ENCODE measurements at regions not wholly inside any gene's neighbourhood (a gene's known extent, or its start where the extent isn't known, plus 50 kb on each side); places are given as distances from the start of the nearest gene placed in this dataset.

DNA sequence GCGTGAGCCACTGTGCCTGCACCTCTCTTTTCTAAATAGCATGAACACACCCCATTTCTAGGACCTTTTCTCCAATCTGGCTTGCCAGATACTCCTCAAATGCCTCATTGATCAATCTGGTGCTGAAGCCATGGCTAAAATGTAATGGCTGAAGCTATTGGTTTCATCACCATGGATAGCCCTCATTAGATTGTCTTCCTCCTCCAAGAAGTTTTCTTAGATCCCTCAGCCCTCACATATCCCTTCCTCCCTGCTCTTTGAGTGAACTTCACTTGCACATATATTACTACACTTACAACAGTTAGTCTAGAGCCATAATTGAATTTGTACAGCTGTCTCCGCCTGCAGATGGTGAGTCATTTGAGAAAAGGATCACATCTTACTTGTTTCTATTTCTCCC, 77.9 kb upstream of the TOX3 start:
- Mint-ChIP-seq H3K9me3 (peaks cover 5% of the 10 kb centered on the region), H3K36me3 (ENCODE audit: low read depth) (no peaks in the 10 kb centered on the region), H3K27ac (no peak overlapping the region), H3K27me3 (ENCODE audit: low read depth) (peaks cover 12% of the 10 kb centered on the region), H3K4me1 (no peaks in the 10 kb centered on the region), H3K4me3 (no peak overlapping the region)
- TF ChIP-seq, protein P1, sequence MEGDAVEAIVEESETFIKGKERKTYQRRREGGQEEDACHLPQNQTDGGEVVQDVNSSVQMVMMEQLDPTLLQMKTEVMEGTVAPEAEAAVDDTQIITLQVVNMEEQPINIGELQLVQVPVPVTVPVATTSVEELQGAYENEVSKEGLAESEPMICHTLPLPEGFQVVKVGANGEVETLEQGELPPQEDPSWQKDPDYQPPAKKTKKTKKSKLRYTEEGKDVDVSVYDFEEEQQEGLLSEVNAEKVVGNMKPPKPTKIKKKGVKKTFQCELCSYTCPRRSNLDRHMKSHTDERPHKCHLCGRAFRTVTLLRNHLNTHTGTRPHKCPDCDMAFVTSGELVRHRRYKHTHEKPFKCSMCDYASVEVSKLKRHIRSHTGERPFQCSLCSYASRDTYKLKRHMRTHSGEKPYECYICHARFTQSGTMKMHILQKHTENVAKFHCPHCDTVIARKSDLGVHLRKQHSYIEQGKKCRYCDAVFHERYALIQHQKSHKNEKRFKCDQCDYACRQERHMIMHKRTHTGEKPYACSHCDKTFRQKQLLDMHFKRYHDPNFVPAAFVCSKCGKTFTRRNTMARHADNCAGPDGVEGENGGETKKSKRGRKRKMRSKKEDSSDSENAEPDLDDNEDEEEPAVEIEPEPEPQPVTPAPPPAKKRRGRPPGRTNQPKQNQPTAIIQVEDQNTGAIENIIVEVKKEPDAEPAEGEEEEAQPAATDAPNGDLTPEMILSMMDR (IDR thresholded peaks at IDR 0.05; ENCODE audit: unreplicated experiment in 3 of 3), result no peak

DNA sequence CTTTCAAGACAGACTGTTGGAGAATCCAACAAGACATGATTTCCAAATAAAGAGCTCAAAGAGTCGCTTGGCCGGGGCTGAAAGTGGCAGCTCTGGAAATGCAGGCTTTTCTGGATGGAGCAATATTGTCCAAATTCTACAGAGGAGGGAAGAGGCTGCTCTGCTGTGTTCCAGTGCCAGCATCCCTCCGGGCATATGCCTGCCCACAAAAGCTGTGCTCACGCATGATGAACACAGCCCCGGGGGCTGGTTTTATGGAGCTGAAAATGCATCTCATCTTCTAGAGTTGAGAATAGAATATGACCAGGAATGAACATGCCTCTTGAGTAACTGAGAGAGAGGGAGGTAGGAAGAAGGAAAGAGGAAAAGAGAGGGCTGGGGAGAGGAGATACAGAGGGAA, 74.7 kb upstream of the TOX3 start:
- TF ChIP-seq, protein P1 (IDR thresholded peaks at IDR 0.05; ENCODE audit: unreplicated experiment in 3 of 3), result no peak
- H3K4me1 Mint-ChIP-seq, result no peaks in the 10 kb centered on the region
- no peaks in the 10 kb centered on the region for H3K36me3 Mint-ChIP-seq (ENCODE audit: low read depth)
- H3K27me3 Mint-ChIP-seq (ENCODE audit: low read depth), result peaks cover 16% of the 10 kb centered on the region
- no peak overlapping the region for H3K4me3 Mint-ChIP-seq
- H3K27ac Mint-ChIP-seq, result no peak overlapping the region
- H3K9me3 Mint-ChIP-seq, result no peaks in the 10 kb centered on the region

DNA sequence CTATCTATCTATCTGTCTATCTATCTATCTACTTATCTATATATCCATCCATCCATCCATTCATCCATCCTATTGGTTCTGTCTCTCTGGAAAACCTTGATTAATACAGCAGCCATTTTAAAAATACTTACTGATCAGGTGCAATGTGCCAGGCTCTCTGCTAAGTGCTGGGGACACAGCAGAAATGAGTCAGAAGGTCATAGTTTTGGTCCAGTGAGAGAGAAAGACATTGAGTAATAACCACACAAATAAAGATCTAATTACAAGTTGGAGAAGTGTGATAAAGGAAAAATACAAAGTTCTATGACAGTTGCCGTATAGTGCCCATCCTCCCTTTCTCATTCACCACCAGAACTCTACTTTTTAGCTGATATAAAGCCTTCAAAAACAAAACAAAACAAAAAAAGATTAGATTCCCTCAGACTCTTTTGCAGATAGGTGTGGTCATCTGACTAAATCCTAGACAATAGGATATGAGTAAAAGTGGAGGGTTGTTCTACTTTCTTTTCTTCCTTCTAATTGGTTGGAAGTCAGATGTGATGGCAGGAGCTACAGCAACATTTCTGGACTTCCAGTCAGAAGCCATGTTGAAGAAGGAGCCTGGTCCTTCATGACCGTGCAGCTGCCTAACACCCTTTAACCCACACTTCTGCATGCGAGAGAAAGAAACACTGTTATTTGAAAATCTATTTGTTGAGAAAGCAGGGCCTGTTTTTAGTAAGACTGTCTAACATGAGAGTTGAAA, 72.0 kb upstream of the TOX3 start:
- Mint-ChIP-seq H3K9me3 (peaks cover 2% of the 10 kb centered on the region), H3K4me3 (no peak overlapping the region), H3K36me3 (ENCODE audit: low read depth) (no peaks in the 10 kb centered on the region), H3K27ac (no peak overlapping the region), H3K27me3 (ENCODE audit: low read depth) (peaks cover 19% of the 10 kb centered on the region), H3K4me1 (no peaks in the 10 kb centered on the region)
- TF ChIP-seq, protein P1 (IDR thresholded peaks at IDR 0.05; ENCODE audit: unreplicated experiment in 3 of 3), result no peak

DNA sequence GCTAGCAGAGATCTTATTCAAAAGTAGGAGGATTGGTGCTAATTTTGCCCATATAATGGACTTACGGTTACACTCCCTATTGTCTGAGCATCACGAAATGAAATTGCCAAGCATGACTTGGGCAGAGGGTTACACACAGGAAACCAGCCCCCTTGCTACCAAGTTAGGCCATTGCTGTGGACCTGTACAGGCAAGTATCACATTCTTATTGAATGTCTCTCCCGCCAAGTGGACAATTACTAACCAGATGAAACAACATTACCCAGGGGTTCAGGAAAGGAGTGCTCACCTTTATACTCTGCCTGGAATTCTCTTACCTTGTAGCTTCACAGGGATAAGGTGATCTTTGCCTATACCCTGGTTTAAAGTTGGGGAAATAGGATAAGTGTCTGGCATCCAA, 70.6 kb upstream of the TOX3 start:
- peaks cover 2% of the 10 kb centered on the region for H3K9me3 Mint-ChIP-seq
- no peaks in the 10 kb centered on the region for H3K36me3 Mint-ChIP-seq (ENCODE audit: low read depth)
- H3K4me3 Mint-ChIP-seq, result no peak overlapping the region
- no peak overlapping the region for H3K27ac Mint-ChIP-seq
- no peaks in the 10 kb centered on the region for H3K4me1 Mint-ChIP-seq
- H3K27me3 Mint-ChIP-seq (ENCODE audit: low read depth), result peaks cover 16% of the 10 kb centered on the region
- TF ChIP-seq, protein P1 (IDR thresholded peaks at IDR 0.05; ENCODE audit: unreplicated experiment in 3 of 3), result no peak

DNA sequence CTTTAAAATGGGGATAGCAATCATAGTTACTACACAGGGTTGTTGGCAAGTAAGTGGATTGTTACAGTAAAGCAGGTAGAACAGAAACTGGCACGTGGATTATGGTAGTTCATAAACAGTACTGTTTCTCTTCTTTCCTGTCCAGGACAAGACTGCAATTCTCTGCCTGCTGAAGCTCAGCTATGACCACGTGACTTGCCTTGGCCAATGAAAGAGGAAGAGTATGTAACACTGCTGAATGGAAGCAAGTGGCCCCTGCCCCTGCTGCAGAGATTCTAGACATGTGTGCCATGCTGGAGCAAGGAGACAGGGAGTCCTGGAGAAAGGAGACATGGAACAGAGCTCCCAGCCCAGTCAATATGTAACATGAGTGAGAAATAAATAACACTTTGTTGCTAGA, 66.6 kb upstream of the TOX3 start:
- Mint-ChIP-seq H3K27me3 (ENCODE audit: low read depth) (peaks cover 7% of the 10 kb centered on the region), H3K36me3 (ENCODE audit: low read depth) (no peaks in the 10 kb centered on the region), H3K4me1 (no peaks in the 10 kb centered on the region), H3K4me3 (no peak overlapping the region), H3K9me3 (peaks cover 2% of the 10 kb centered on the region), H3K27ac (peak overlapping the region in 1 of 3 experiments; percentile 26)
- TF ChIP-seq, protein P1 (IDR thresholded peaks at IDR 0.05; ENCODE audit: unreplicated experiment in 3 of 3), result no peak

Data from nephron (organoid).